ENCODE measurements at regions not wholly inside any gene's neighbourhood (a gene's known extent, or its start where the extent isn't known, plus 50 kb on each side); places are given as distances from the start of the nearest gene placed in this dataset.

DNA sequence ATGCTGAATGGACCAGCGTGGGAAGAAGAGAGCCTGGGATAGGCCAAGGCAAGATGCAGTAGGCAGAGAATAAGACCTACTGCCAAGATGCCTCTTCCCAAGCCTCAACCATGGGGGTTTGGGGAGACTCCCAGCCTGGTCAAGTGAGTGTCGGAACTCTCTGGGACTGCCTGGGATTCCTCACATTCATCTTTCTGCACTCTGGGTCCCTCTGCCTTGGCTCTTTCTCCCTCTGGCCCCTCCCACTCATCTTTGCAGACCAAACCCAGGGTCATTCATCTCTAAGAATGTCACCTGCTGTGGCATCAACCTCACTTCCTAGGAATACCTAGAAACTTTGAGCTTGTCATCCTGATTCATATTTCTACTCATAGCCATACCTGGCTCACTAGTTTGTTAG lies 211.3 kb upstream of the HNRNPA3 start:
- no peak for TF ChIP-seq EZH2 (IDR thresholded peaks at IDR 0.05; ENCODE audit: borderline replicate concordance)
- TF ChIP-seq, protein P1, sequence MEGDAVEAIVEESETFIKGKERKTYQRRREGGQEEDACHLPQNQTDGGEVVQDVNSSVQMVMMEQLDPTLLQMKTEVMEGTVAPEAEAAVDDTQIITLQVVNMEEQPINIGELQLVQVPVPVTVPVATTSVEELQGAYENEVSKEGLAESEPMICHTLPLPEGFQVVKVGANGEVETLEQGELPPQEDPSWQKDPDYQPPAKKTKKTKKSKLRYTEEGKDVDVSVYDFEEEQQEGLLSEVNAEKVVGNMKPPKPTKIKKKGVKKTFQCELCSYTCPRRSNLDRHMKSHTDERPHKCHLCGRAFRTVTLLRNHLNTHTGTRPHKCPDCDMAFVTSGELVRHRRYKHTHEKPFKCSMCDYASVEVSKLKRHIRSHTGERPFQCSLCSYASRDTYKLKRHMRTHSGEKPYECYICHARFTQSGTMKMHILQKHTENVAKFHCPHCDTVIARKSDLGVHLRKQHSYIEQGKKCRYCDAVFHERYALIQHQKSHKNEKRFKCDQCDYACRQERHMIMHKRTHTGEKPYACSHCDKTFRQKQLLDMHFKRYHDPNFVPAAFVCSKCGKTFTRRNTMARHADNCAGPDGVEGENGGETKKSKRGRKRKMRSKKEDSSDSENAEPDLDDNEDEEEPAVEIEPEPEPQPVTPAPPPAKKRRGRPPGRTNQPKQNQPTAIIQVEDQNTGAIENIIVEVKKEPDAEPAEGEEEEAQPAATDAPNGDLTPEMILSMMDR (IDR thresholded peaks at IDR 0.05; ENCODE audit: poor library complexity): no peak
